ENCODE measurements at regions not wholly inside any gene's neighbourhood (a gene's known extent, or its start where the extent isn't known, plus 50 kb on each side); places are given as distances from the start of the nearest gene placed in this dataset.

DNA sequence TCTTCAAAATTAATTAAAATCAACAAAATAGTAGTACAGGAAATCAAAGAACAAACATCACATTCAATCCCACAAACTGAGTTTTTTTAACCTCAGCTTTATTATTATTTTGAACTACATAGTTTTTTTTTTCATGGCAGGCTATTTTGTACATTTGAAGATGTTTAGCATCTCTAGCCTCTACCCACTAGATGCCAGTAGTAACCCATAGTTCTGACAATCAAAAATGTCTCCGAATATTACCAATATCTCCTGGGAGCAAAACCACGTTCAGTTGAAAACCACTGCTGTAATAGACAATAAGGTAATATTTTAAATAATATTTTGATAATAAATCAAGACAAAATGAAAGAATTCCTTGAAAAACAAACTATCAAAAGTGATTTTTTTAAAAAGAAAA is 702.6 kb upstream of the LRRTM1 start:
- TF ChIP-seq, protein P1, sequence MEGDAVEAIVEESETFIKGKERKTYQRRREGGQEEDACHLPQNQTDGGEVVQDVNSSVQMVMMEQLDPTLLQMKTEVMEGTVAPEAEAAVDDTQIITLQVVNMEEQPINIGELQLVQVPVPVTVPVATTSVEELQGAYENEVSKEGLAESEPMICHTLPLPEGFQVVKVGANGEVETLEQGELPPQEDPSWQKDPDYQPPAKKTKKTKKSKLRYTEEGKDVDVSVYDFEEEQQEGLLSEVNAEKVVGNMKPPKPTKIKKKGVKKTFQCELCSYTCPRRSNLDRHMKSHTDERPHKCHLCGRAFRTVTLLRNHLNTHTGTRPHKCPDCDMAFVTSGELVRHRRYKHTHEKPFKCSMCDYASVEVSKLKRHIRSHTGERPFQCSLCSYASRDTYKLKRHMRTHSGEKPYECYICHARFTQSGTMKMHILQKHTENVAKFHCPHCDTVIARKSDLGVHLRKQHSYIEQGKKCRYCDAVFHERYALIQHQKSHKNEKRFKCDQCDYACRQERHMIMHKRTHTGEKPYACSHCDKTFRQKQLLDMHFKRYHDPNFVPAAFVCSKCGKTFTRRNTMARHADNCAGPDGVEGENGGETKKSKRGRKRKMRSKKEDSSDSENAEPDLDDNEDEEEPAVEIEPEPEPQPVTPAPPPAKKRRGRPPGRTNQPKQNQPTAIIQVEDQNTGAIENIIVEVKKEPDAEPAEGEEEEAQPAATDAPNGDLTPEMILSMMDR (IDR thresholded peaks at IDR 0.05): no peak
- no peak for TF ChIP-seq EP300 (IDR thresholded peaks at IDR 0.05)
- no peak for TF ChIP-seq POLR2A (IDR thresholded peaks at IDR 0.05)

Measured in ovary (tissue), 3 donors.